GM23338 (cell line): ENCODE measurements at regions not wholly inside any gene's neighbourhood (a gene's known extent, or its start where the extent isn't known, plus 50 kb on each side); places are given as distances from the start of the nearest gene placed in this dataset.

Source experiments
- CREB1 ChIP-seq: fragments of 250-450 bp; sonication (Bioruptor Pico); IDR thresholded peaks from 2 replicates; pipeline ENCODE4 v1.5.0; 2020; ENCODE audit warnings: low read depth, mild to moderate bottlenecking, moderate library complexity
- ETS1 ChIP-seq: IDR thresholded peaks from 2 replicates; pipeline ENCODE4 v1.6.1; 2016; ENCODE audit warnings: antibody characterized with exemption
- EZH2 ChIP-seq: fragments of 200-600 bp; sonication (generic); IDR thresholded peaks from one replicate; pipeline ENCODE4 v1.8.0; 2017; ENCODE audit warnings: antibody characterized with exemption, mild to moderate bottlenecking, low read depth; ENCODE audit not compliant: unreplicated experiment
- EZH2phosphoT487 ChIP-seq: fragments of 200-600 bp; sonication (generic); IDR thresholded peaks from one replicate; pipeline ENCODE4 v1.8.1; 2018; ENCODE audit warnings: antibody characterized with exemption; ENCODE audit not compliant: unreplicated experiment
- JUNB ChIP-seq: IDR thresholded peaks from one replicate; pipeline ENCODE4 v1.6.1; 2016; ENCODE audit warnings: antibody characterized with exemption; ENCODE audit not compliant: unreplicated experiment
- NANOG ChIP-seq: IDR thresholded peaks from 2 replicates; pipeline ENCODE4 v1.6.1; 2016; ENCODE audit warnings: antibody characterized with exemption, borderline replicate concordance
- POLR2AphosphoS5 ChIP-seq: IDR thresholded peaks from 2 replicates; pipeline ENCODE4 v1.6.1; 2016; ENCODE audit warnings: antibody characterized with exemption, low read depth
- ZNF114 ChIP-seq: fragments of 250-450 bp; sonication (Bioruptor Pico); IDR thresholded peaks from 2 replicates; pipeline ENCODE4 v1.5.0; 2020; ENCODE audit warnings: mild to moderate bottlenecking, moderate library complexity
- ZNF331 ChIP-seq: fragments of 250-450 bp; sonication (Bioruptor Pico); IDR thresholded peaks from 2 replicates; pipeline ENCODE4 v1.5.0; 2020; ENCODE audit warnings: low read depth, mild to moderate bottlenecking, moderate library complexity
- TF ChIP-seq, protein P1 (sequence below), 2 experiments: fragments of 200-600 bp in 1 of 2; sonication (generic) in 1 of 2; conservative IDR thresholded peaks; 2 replicates each; pipeline versions ENCODE4 v1.5.1 to v1.6.1; 2016 to 2017; ENCODE audit warnings: antibody characterized with exemption in 2 of 2, low read depth in 2 of 2, mild to moderate bottlenecking in 2 of 2, moderate library complexity in 1 of 2
- TF ChIP-seq, protein P2 (sequence below): IDR thresholded peaks from one replicate; pipeline ENCODE4 v1.6.1; 2018; ENCODE audit warnings: antibody characterized with exemption; ENCODE audit not compliant: unreplicated experiment

DNA sequence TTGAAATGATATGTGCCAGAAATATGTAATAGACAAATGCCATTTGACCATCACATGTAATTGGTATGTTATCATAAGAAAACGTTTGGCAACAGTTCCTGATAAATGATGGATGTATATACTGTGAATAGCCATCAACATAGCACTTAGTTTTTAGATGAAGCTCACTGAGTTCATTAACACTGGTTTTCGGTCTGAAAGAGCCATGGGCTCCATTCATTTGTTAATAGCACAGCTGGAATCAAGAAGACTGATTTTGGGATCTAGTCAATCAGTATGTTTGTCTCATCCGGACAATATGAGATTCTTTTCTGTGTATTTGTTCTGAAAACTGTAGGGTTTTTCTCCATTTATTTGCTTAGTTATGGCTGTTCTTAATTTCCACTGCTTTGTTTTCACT, 413.5 kb upstream of the CLINT1 start:
- TF ChIP-seq, protein P1, sequence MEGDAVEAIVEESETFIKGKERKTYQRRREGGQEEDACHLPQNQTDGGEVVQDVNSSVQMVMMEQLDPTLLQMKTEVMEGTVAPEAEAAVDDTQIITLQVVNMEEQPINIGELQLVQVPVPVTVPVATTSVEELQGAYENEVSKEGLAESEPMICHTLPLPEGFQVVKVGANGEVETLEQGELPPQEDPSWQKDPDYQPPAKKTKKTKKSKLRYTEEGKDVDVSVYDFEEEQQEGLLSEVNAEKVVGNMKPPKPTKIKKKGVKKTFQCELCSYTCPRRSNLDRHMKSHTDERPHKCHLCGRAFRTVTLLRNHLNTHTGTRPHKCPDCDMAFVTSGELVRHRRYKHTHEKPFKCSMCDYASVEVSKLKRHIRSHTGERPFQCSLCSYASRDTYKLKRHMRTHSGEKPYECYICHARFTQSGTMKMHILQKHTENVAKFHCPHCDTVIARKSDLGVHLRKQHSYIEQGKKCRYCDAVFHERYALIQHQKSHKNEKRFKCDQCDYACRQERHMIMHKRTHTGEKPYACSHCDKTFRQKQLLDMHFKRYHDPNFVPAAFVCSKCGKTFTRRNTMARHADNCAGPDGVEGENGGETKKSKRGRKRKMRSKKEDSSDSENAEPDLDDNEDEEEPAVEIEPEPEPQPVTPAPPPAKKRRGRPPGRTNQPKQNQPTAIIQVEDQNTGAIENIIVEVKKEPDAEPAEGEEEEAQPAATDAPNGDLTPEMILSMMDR (conservative IDR thresholded peaks at IDR 0.05; ENCODE audit: low read depth in 2 of 2) = no peak
- TF ChIP-seq, protein P2, sequence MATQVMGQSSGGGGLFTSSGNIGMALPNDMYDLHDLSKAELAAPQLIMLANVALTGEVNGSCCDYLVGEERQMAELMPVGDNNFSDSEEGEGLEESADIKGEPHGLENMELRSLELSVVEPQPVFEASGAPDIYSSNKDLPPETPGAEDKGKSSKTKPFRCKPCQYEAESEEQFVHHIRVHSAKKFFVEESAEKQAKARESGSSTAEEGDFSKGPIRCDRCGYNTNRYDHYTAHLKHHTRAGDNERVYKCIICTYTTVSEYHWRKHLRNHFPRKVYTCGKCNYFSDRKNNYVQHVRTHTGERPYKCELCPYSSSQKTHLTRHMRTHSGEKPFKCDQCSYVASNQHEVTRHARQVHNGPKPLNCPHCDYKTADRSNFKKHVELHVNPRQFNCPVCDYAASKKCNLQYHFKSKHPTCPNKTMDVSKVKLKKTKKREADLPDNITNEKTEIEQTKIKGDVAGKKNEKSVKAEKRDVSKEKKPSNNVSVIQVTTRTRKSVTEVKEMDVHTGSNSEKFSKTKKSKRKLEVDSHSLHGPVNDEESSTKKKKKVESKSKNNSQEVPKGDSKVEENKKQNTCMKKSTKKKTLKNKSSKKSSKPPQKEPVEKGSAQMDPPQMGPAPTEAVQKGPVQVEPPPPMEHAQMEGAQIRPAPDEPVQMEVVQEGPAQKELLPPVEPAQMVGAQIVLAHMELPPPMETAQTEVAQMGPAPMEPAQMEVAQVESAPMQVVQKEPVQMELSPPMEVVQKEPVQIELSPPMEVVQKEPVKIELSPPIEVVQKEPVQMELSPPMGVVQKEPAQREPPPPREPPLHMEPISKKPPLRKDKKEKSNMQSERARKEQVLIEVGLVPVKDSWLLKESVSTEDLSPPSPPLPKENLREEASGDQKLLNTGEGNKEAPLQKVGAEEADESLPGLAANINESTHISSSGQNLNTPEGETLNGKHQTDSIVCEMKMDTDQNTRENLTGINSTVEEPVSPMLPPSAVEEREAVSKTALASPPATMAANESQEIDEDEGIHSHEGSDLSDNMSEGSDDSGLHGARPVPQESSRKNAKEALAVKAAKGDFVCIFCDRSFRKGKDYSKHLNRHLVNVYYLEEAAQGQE = no peak
- TF ChIP-seq EZH2phosphoT487 (no peak), POLR2AphosphoS5 (no peak), EZH2 (no peak), JUNB (no peak), ZNF331 (peak; percentile 56; the same call in 1 of the 2 replicates), CREB1 (no peak), ETS1 (no peak), ZNF114 (no peak), NANOG (no peak)
